ENCODE measurements at regions not wholly inside any gene's neighbourhood (a gene's known extent, or its start where the extent isn't known, plus 50 kb on each side); places are given as distances from the start of the nearest gene placed in this dataset.
"Not testable (repeated sequence)": the region's sequence is repeated elsewhere in the genome, so short reads cannot be mapped to it uniquely, and the experiment has no call there.

GRCh38 chr17:83173180-83173913 is 93.9 kb downstream of the METRNL start:
- H3K9ac ChIP-seq (ENCODE audit: low read depth in 1 of 2, low read length in 2 of 2); H3K27ac ChIP-seq (ENCODE audit: low read depth, low read length); H3K36me3 ChIP-seq (ENCODE audit: control insufficient read depth in 1 of 2, insufficient read depth in 2 of 2, low read length in 2 of 2); H3K4me1 ChIP-seq (ENCODE audit: control insufficient read depth in 1 of 2, insufficient read depth in 2 of 2, low read length in 2 of 2); H3K9me3 ChIP-seq (ENCODE audit: control insufficient read depth in 1 of 2, low read length in 2 of 2); H3K4me3 ChIP-seq (ENCODE audit: low read depth in 1 of 2, low read length in 2 of 2); H3K27me3 ChIP-seq (ENCODE audit: control insufficient read depth in 1 of 2, insufficient read depth in 2 of 2, low read length in 2 of 2): not testable (repeated sequence)

- no peaks in the 10 kb centered on the region for H3K9me3 ChIP-seq (ENCODE audit: control insufficient read depth in 1 of 2, low read length in 2 of 2)
- H3K27ac ChIP-seq (ENCODE audit: low read depth, low read length): no peak overlapping the region
- H3K4me3 ChIP-seq (ENCODE audit: low read depth in 1 of 2, low read length in 2 of 2): no peak overlapping the region
- no peaks in the 10 kb centered on the region for H3K36me3 ChIP-seq (ENCODE audit: control insufficient read depth in 1 of 2, insufficient read depth in 2 of 2, low read length in 2 of 2)
- H3K4me1 ChIP-seq (ENCODE audit: control insufficient read depth in 1 of 2, insufficient read depth in 2 of 2, low read length in 2 of 2): no peaks in the 10 kb centered on the region
- H3K27me3 ChIP-seq (ENCODE audit: control insufficient read depth in 1 of 2, insufficient read depth in 2 of 2, low read length in 2 of 2): no peaks in the 10 kb centered on the region
- H3K9ac ChIP-seq (ENCODE audit: low read depth in 1 of 2, low read length in 2 of 2): no peak overlapping the region
Observed at GRCh38 chr17:83173914-83174361, 94.5 kb downstream of the METRNL start.

- Histone ChIP-seq H3K4me3 (ENCODE audit: low read depth in 1 of 2, low read length in 2 of 2) (no peak overlapping the region), H3K9ac (ENCODE audit: low read depth in 1 of 2, low read length in 2 of 2) (no peak overlapping the region)
Observed at GRCh38 chr17:83174362-83175118, 95.1 kb downstream of the METRNL start.

DNA sequence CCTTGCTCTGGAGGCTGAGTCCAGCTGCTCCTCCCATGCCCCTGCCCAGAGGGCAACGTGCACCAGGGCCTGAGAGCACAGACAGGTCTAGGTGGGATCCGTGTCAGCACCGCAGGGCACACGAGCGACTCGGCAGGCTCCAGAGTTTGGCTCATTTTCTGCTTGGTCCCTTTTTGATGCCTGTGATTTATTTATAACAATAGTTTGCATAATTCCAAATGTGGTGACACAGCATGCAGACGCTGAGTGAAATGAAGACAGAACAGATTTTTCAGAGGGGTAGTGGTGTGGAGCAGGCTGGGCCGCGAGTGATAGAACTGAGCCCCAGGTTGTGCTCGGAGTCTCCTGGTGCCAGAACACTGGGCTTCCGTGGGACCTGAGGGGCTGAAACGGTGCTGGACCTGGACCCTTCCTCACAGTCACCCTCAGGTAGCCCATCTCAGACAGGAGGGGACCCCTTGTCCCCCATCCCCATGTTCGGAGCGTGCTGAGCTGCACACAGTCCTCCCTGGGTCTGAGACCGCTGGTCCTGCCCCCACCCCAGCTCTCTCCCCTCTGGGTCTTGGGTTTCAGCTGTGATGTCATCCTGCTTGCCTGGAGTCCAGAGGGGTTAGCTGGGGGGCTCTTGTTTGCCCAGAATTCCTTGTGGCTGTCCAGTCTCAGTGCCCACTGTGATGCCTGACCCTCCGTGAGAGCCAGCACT is 95.9 kb downstream of the METRNL start:
- Histone ChIP-seq H3K4me3 (ENCODE audit: low read depth in 1 of 2, low read length in 2 of 2) (no peak overlapping the region), H3K27ac (ENCODE audit: low read depth, low read length) (no peak overlapping the region), H3K36me3 (ENCODE audit: control insufficient read depth in 1 of 2, insufficient read depth in 2 of 2, low read length in 2 of 2) (no peaks in the 10 kb centered on the region), H3K9me3 (ENCODE audit: control insufficient read depth in 1 of 2, low read length in 2 of 2) (no peaks in the 10 kb centered on the region), H3K27me3 (ENCODE audit: control insufficient read depth in 1 of 2, insufficient read depth in 2 of 2, low read length in 2 of 2) (no peaks in the 10 kb centered on the region), H3K4me1 (ENCODE audit: control insufficient read depth in 1 of 2, insufficient read depth in 2 of 2, low read length in 2 of 2) (no peaks in the 10 kb centered on the region), H3K9ac (ENCODE audit: low read depth in 1 of 2, low read length in 2 of 2) (no peak overlapping the region)

More at GRCh38 chr17:83174362-83175118, 95.1 kb downstream of the METRNL start:
- H3K36me3 ChIP-seq (ENCODE audit: control insufficient read depth in 1 of 2, insufficient read depth in 2 of 2, low read length in 2 of 2): no peaks in the 10 kb centered on the region
- H3K9me3 ChIP-seq (ENCODE audit: control insufficient read depth in 1 of 2, low read length in 2 of 2): no peaks in the 10 kb centered on the region
- no peak overlapping the region for H3K27ac ChIP-seq (ENCODE audit: low read depth, low read length)
- H3K4me1 ChIP-seq (ENCODE audit: control insufficient read depth in 1 of 2, insufficient read depth in 2 of 2, low read length in 2 of 2): no peaks in the 10 kb centered on the region
- H3K27me3 ChIP-seq (ENCODE audit: control insufficient read depth in 1 of 2, insufficient read depth in 2 of 2, low read length in 2 of 2): no peaks in the 10 kb centered on the region

DNA sequence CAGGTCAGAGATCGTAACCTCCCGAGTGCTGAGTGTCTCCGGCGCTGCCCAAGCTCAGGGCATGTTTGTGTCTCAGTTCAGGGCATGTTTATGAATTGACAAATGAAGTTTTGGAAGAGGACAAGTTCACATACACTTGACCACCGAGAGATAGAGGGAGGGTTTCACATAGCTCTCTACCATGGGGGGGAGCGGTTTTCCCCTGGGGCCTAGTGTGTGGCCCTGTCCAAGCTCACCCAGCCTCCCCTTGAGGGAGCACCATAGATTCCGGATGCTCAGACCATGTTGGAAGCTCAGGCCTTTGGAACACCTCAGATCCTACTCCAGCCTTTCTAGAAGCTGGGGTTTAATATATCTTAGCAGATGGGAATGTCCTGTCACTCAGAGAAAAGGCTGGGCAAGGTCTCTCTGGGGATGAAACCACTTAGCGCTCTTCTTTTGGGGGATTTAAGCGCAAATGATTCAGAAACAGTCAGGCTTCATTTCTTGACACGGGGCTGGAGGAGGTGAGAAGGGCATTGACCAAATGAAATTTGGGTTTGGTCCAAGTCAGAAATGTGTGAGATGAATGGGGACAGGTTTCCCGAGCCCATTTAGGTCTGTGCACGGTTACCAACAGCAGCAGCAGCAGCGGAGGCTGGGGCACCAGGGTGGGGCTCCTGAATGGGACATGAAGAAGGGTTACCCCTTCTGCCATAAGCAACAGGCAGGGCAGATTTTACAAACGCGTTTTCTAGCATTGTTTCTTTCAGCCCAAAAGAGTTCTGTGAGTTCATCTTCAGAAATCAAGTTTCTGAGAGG is 96.6 kb downstream of the METRNL start:
- no peaks in the 10 kb centered on the region for H3K36me3 ChIP-seq (ENCODE audit: control insufficient read depth in 1 of 2, insufficient read depth in 2 of 2, low read length in 2 of 2)
- no peak overlapping the region for H3K9ac ChIP-seq (ENCODE audit: low read depth in 1 of 2, low read length in 2 of 2)

GRCh38 chr17:83176623-83177583 is 97.5 kb downstream of the METRNL start:
- Histone ChIP-seq H3K4me1 (ENCODE audit: control insufficient read depth in 1 of 2, insufficient read depth in 2 of 2, low read length in 2 of 2) (no peaks in the 10 kb centered on the region), H3K4me3 (ENCODE audit: low read depth in 1 of 2, low read length in 2 of 2) (no peak overlapping the region), H3K27ac (ENCODE audit: low read depth, low read length) (no peak overlapping the region), H3K9me3 (ENCODE audit: control insufficient read depth in 1 of 2, low read length in 2 of 2) (no peaks in the 10 kb centered on the region), H3K36me3 (ENCODE audit: control insufficient read depth in 1 of 2, insufficient read depth in 2 of 2, low read length in 2 of 2) (no peaks in the 10 kb centered on the region), H3K27me3 (ENCODE audit: control insufficient read depth in 1 of 2, insufficient read depth in 2 of 2, low read length in 2 of 2) (no peaks in the 10 kb centered on the region), H3K9ac (ENCODE audit: low read depth in 1 of 2, low read length in 2 of 2) (no peak overlapping the region)

More for the DNA sequence above, 96.6 kb downstream of the METRNL start:
- no peaks in the 10 kb centered on the region for H3K27me3 ChIP-seq (ENCODE audit: control insufficient read depth in 1 of 2, insufficient read depth in 2 of 2, low read length in 2 of 2)
- H3K9me3 ChIP-seq (ENCODE audit: control insufficient read depth in 1 of 2, low read length in 2 of 2): no peaks in the 10 kb centered on the region
- no peaks in the 10 kb centered on the region for H3K4me1 ChIP-seq (ENCODE audit: control insufficient read depth in 1 of 2, insufficient read depth in 2 of 2, low read length in 2 of 2)
- no peak overlapping the region for H3K27ac ChIP-seq (ENCODE audit: low read depth, low read length)
- H3K4me3 ChIP-seq (ENCODE audit: low read depth in 1 of 2, low read length in 2 of 2): no peak overlapping the region

DNA sequence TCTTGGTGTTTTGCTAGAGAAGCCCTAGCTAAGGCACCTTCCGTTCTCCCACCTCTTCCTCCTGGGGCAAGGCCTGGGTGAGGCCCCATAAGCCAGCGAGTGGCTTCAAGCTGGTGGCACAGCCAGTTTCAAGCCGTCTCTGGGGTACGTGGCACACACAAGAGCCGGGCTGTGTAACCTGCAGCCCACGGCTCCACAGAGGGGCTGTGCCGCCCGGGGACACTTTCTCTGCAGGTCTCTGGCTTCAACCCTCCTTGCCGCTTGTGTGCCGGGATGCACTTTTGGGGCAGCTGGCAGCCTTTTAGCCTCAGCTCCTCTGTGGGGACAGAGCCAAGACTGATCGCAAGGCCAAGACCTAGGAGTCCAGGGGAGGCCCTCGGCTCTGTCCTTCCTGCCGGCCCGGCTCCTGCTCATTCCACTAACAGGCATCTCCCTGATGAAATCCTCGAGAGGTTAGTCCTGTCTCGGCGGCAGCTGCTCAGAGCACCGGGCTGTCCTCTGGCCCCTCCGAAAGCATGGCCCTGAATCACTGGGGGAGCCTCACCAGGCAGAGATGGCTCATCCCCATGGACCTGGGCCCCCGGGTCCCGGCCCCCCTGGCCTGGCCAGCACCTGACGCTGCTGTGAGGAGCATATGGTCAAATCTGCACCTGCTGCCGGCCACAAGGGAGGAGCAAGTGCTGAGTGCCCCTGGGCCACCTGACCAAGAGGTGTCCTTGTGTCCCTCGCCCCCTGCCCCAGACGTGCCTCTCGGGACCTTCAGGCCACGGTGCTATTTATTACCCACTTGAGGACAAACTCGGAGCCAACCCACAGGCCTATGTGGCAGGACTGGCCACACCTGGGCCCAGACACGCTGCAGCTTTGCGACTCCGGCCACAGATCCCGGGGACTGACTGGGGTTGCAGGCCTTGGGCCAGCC is 98.5 kb downstream of the METRNL start:
- Histone ChIP-seq H3K9me3 (ENCODE audit: control insufficient read depth in 1 of 2, low read length in 2 of 2) (no peaks in the 10 kb centered on the region), H3K9ac (ENCODE audit: low read depth in 1 of 2, low read length in 2 of 2) (no peak overlapping the region), H3K27me3 (ENCODE audit: control insufficient read depth in 1 of 2, insufficient read depth in 2 of 2, low read length in 2 of 2) (no peaks in the 10 kb centered on the region), H3K36me3 (ENCODE audit: control insufficient read depth in 1 of 2, insufficient read depth in 2 of 2, low read length in 2 of 2) (no peaks in the 10 kb centered on the region), H3K4me3 (ENCODE audit: low read depth in 1 of 2, low read length in 2 of 2) (no peak overlapping the region), H3K4me1 (ENCODE audit: control insufficient read depth in 1 of 2, insufficient read depth in 2 of 2, low read length in 2 of 2) (no peaks in the 10 kb centered on the region), H3K27ac (ENCODE audit: low read depth, low read length) (no peak overlapping the region)

DNA sequence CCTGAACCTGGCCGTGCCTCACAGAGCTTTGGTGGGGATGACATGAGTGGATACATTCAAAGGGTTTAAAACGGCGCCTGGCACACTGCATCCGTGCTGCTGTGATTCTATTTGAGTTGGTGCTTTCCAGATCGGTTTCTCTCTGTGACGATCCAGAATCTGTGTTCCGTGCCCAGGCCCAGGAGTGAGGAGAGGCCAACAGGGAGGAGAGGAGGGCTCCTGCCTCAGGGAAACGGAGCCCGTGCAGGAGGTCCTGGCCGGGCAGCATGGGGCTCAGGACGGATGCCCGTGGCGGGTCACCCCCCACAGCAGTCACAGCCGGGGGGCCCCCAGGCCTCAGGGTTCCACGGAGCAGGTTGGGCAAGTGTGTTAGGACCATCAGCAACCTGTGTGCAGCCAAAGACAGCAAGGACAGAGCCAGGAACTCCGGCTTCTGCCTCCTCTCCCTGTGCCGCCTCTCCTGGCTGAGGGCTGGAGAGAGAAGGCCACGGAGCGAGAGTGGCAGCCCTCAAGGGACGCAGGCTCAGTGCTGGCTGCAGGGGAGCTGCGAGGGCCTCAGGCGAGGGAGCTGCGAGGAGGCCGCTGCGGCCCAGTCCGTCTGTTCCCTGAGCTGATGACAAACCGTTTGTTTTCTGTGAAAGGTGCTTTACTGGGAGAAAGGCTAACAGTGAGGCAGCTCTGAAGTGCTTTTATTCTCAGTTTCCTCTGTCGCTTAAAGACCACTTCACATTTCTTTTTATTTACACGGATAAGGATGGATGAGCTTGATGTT is 99.3 kb downstream of the METRNL start:
- H3K27ac ChIP-seq (ENCODE audit: low read depth, low read length): no peak overlapping the region
- H3K9ac ChIP-seq (ENCODE audit: low read depth in 1 of 2, low read length in 2 of 2): no peak overlapping the region
- no peaks in the 10 kb centered on the region for H3K4me1 ChIP-seq (ENCODE audit: control insufficient read depth in 1 of 2, insufficient read depth in 2 of 2, low read length in 2 of 2)
- no peak overlapping the region for H3K4me3 ChIP-seq (ENCODE audit: low read depth in 1 of 2, low read length in 2 of 2)
- H3K9me3 ChIP-seq (ENCODE audit: control insufficient read depth in 1 of 2, low read length in 2 of 2): no peaks in the 10 kb centered on the region
- no peaks in the 10 kb centered on the region for H3K36me3 ChIP-seq (ENCODE audit: control insufficient read depth in 1 of 2, insufficient read depth in 2 of 2, low read length in 2 of 2)
- no peaks in the 10 kb centered on the region for H3K27me3 ChIP-seq (ENCODE audit: control insufficient read depth in 1 of 2, insufficient read depth in 2 of 2, low read length in 2 of 2)

Data from duodenal mucosa (tissue), 2 donors.